CD1c-positive myeloid dendritic cell (primary cell): ENCODE measurements at regions not wholly inside any gene's neighbourhood (a gene's known extent, or its start where the extent isn't known, plus 50 kb on each side); places are given as distances from the start of the nearest gene placed in this dataset.
"Not testable (repeated sequence)": the region's sequence is repeated elsewhere in the genome, so short reads cannot be mapped to it uniquely, and the experiment has no call there.

Experiments
- DNase-seq: peaks from one replicate; pipeline ENCODE4 v3.0.0-alpha.2; 2016; ENCODE audit errors: extremely low spot score

GRCh38 chr12:126282691-126283090 is 1217.5 kb downstream of the AACS start:
- no peak for DNase-seq

GRCh38 chr12:126286203-126286602 is 1221.0 kb downstream of the AACS start:
- no peak for DNase-seq

GRCh38 chr12:126290456-126290855 is 1225.2 kb downstream of the AACS start:
- DNase-seq: no peak

- not testable (repeated sequence) for DNase-seq
Measured at GRCh38 chr12:126291987-126292386, 1226.8 kb downstream of the AACS start.

- DNase-seq: no peak
Measured at GRCh38 chr12:126295652-126296051, 1230.4 kb downstream of the AACS start.

GRCh38 chr12:126309278-126309677 is 1244.0 kb downstream of the AACS start:
- DNase-seq: no peak

GRCh38 chr12:126312457-126312856 is 1247.2 kb downstream of the AACS start:
- no peak for DNase-seq

- no peak for DNase-seq
Measured at GRCh38 chr12:126316411-126316810, 1251.2 kb downstream of the AACS start.

GRCh38 chr12:126337556-126338441 is 1272.6 kb downstream of the AACS start:
- DNase-seq: no peak

GRCh38 chr12:126342866-126343265 is 1277.6 kb downstream of the AACS start:
- no peak for DNase-seq

GRCh38 chr12:126343321-126343720 is 1278.1 kb downstream of the AACS start:
- no peak for DNase-seq

- DNase-seq: no peak
Measured at GRCh38 chr12:126346087-126346486, 1280.9 kb downstream of the AACS start.

GRCh38 chr12:126347421-126347820 is 1282.2 kb downstream of the AACS start:
- DNase-seq: no peak

GRCh38 chr12:126349383-126349782 is 1284.1 kb downstream of the AACS start:
- DNase-seq: no peak

GRCh38 chr12:126353604-126354003 is 1288.4 kb downstream of the AACS start:
- no peak for DNase-seq

GRCh38 chr12:126354633-126355032 is 1289.4 kb downstream of the AACS start:
- DNase-seq: no peak

GRCh38 chr12:126355346-126355745 is 1290.1 kb downstream of the AACS start:
- DNase-seq: no peak

GRCh38 chr12:126358806-126359205 is 1293.6 kb downstream of the AACS start:
- DNase-seq: no peak

- no peak for DNase-seq
Measured at GRCh38 chr12:126359216-126359615, 1294.0 kb downstream of the AACS start.

GRCh38 chr12:126361804-126362203 is 1296.6 kb downstream of the AACS start:
- DNase-seq: no peak

GRCh38 chr12:126362493-126362892 is 1297.3 kb downstream of the AACS start:
- no peak for DNase-seq

GRCh38 chr12:126362964-126363363 is 1297.7 kb downstream of the AACS start:
- DNase-seq: no peak
